PC-9 (cell line): ENCODE measurements at regions not wholly inside any gene's neighbourhood (a gene's known extent, or its start where the extent isn't known, plus 50 kb on each side); places are given as distances from the start of the nearest gene placed in this dataset.

Source experiments
- EZH2 ChIP-seq: fragments of 200-600 bp; sonication (generic); IDR thresholded peaks from 2 replicates; pipeline ENCODE4 v1.8.0; 2017; ENCODE audit warnings: antibody characterized with exemption, low read depth
- TF ChIP-seq, protein P1 (sequence below): fragments of 200-600 bp; sonication (generic); conservative IDR thresholded peaks from 2 replicates; pipeline ENCODE4 v1.6.1; 2017; ENCODE audit warnings: mixed run types, antibody characterized with exemption, mild to moderate bottlenecking, moderate library complexity

DNA sequence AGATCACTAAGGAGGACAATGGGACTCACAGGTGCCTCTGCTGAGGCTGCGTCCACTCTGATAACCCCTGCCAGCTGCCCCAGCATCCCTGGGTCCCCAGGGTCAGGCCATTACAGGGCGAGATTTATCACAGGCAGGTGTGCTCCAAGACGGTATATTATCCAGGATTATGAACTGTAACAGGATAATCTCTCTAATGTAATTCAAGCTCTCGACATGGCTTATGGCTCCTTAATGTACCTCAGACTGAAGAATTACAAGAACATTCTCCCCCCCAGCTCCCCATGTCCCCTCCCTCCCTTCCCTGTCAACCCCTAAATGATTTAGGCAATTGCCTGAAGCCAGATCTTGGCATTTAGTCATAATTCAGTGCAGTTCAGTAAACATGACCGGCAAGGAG, 86.8 kb downstream of the NCR2 start:
- no peak for TF ChIP-seq EZH2
- TF ChIP-seq, protein P1, sequence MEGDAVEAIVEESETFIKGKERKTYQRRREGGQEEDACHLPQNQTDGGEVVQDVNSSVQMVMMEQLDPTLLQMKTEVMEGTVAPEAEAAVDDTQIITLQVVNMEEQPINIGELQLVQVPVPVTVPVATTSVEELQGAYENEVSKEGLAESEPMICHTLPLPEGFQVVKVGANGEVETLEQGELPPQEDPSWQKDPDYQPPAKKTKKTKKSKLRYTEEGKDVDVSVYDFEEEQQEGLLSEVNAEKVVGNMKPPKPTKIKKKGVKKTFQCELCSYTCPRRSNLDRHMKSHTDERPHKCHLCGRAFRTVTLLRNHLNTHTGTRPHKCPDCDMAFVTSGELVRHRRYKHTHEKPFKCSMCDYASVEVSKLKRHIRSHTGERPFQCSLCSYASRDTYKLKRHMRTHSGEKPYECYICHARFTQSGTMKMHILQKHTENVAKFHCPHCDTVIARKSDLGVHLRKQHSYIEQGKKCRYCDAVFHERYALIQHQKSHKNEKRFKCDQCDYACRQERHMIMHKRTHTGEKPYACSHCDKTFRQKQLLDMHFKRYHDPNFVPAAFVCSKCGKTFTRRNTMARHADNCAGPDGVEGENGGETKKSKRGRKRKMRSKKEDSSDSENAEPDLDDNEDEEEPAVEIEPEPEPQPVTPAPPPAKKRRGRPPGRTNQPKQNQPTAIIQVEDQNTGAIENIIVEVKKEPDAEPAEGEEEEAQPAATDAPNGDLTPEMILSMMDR, result no peak
